Nephron progenitor cell (in vitro differentiated cells): ENCODE measurements at regions not wholly inside any gene's neighbourhood (a gene's known extent, or its start where the extent isn't known, plus 50 kb on each side); places are given as distances from the start of the nearest gene placed in this dataset.

Experiments
- DNase-seq: peaks from one replicate; pipeline ENCODE4 v3.0.0; 2021
- H3K27ac Mint-ChIP-seq: 2 replicates; pipeline ENCODE4 v1.8.0; 2021; ENCODE audit warnings: mild to moderate bottlenecking, moderate library complexity, mixed read lengths
- H3K27me3 Mint-ChIP-seq: 2 replicates; pipeline ENCODE4 v1.8.0; 2021; ENCODE audit warnings: mild to moderate bottlenecking, low read depth, mixed read lengths; ENCODE audit not compliant: poor library complexity
- H3K36me3 Mint-ChIP-seq: 2 replicates; pipeline ENCODE4 v1.8.0; 2021; ENCODE audit warnings: low read depth, mixed read lengths
- H3K4me1 Mint-ChIP-seq: 2 replicates; pipeline ENCODE4 v1.8.0; 2021; ENCODE audit warnings: mixed read lengths
- H3K4me3 Mint-ChIP-seq: 2 replicates; pipeline ENCODE4 v1.8.0; 2021; ENCODE audit warnings: mild to moderate bottlenecking, moderate library complexity, mixed read lengths
- H3K9me3 Mint-ChIP-seq: 2 replicates; pipeline ENCODE4 v1.8.0; 2021; ENCODE audit warnings: mild to moderate bottlenecking, moderate library complexity, mixed read lengths
- TF ChIP-seq, protein P1 (sequence below): fragments of 200-600 bp; sonication (generic); IDR thresholded peaks from 2 replicates; pipeline ENCODE4 v1.5.0; 2021; ENCODE audit warnings: antibody characterized with exemption

- TF ChIP-seq, protein P1, sequence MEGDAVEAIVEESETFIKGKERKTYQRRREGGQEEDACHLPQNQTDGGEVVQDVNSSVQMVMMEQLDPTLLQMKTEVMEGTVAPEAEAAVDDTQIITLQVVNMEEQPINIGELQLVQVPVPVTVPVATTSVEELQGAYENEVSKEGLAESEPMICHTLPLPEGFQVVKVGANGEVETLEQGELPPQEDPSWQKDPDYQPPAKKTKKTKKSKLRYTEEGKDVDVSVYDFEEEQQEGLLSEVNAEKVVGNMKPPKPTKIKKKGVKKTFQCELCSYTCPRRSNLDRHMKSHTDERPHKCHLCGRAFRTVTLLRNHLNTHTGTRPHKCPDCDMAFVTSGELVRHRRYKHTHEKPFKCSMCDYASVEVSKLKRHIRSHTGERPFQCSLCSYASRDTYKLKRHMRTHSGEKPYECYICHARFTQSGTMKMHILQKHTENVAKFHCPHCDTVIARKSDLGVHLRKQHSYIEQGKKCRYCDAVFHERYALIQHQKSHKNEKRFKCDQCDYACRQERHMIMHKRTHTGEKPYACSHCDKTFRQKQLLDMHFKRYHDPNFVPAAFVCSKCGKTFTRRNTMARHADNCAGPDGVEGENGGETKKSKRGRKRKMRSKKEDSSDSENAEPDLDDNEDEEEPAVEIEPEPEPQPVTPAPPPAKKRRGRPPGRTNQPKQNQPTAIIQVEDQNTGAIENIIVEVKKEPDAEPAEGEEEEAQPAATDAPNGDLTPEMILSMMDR: no peak
- no peaks in the 10 kb centered on the region for H3K27me3 Mint-ChIP-seq
- H3K36me3 Mint-ChIP-seq: no peaks in the 10 kb centered on the region
These were observed 921.9 kb downstream of the CCDC85A start for GRCh38 chr2:57105694-57106093.

GRCh38 chr2:57107353-57107752 is 923.6 kb downstream of the CCDC85A start:
- no peak overlapping the region for H3K4me3 Mint-ChIP-seq
- peaks cover 38% of the 10 kb centered on the region for H3K9me3 Mint-ChIP-seq
- H3K4me1 Mint-ChIP-seq: peaks cover 12% of the 10 kb centered on the region
- no peak for DNase-seq
- H3K27me3 Mint-ChIP-seq: no peaks in the 10 kb centered on the region
- no peak overlapping the region for H3K27ac Mint-ChIP-seq
- H3K36me3 Mint-ChIP-seq: no peaks in the 10 kb centered on the region
- TF ChIP-seq, protein P1: no peak

More at GRCh38 chr2:57105694-57106093, 921.9 kb downstream of the CCDC85A start:
- Mint-ChIP-seq H3K4me1 (peaks cover 12% of the 10 kb centered on the region), H3K27ac (no peak overlapping the region), H3K4me3 (no peak overlapping the region), H3K9me3 (peaks cover 33% of the 10 kb centered on the region)
- DNase-seq: no peak

DNA sequence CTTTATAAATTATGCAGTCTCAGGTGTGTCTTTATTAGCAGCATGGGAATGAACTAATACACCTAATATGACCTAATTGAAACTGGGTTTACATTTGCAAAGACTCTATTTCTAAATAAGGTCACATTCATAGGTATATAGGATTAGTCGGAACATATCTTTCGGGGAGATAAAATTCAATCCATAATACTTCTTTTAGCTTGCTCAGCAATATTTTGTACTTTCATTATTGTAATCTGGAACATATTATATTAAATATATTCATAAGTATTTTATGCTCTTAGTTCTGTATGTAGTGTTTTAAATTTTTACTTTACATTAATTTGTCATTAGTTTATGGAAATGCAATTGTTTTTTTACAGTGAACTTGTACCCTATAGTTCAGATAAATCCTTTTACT is 927.7 kb downstream of the CCDC85A start:
- no peak overlapping the region for H3K27ac Mint-ChIP-seq

DNA sequence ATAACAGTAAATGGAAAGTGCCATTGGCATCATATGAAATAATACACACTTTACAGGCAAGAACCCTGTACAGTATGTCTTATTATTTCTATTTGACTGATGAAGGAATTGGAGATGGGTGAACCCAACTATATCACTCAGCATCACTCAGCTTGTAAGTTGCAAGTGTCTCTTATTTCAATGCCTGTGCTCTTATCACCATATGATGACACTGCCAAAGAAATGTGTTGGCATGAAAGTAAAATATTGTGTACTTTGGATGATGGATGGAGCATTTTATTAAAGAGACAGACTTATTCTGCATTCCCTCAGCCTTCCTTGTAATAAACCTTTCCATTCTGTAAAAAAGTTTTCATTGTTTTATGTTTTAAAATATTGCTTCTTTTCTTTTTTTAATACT is 927.5 kb upstream of the VRK2 start:
- Mint-ChIP-seq H3K36me3 (no peaks in the 10 kb centered on the region), H3K9me3 (no peaks in the 10 kb centered on the region), H3K4me1 (no peaks in the 10 kb centered on the region), H3K27me3 (no peaks in the 10 kb centered on the region), H3K4me3 (no peak overlapping the region), H3K27ac (no peak overlapping the region)
- TF ChIP-seq, protein P1: no peak
- DNase-seq: no peak

More for the DNA sequence above, 927.7 kb downstream of the CCDC85A start:
- H3K4me3 Mint-ChIP-seq: no peak overlapping the region
- H3K4me1 Mint-ChIP-seq: no peaks in the 10 kb centered on the region
- TF ChIP-seq, protein P1: no peak
- no peaks in the 10 kb centered on the region for H3K36me3 Mint-ChIP-seq
- DNase-seq: no peak
- peaks cover 26% of the 10 kb centered on the region for H3K9me3 Mint-ChIP-seq
- H3K27me3 Mint-ChIP-seq: no peaks in the 10 kb centered on the region

DNA sequence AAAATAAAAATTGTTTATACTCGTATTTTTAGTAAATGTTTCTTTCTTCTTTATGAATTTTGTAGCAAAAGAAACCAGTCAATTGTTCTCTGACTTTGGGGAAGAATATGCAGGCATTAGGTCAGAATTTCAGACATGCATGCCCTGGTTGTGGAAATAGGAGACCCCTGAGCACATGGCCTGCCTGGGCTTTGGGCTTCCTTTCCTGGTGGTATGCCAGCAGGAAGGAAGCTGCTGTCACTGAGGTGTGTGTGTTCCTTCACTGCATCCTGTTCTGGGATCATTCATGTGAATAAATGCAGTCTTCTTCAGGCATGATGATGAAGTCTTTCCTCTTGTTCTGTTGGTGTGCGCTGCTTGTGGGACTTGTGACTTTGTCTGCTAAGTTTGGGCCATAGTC is 920.2 kb upstream of the VRK2 start:
- H3K27ac Mint-ChIP-seq: no peak overlapping the region
- TF ChIP-seq, protein P1: no peak
- no peaks in the 10 kb centered on the region for H3K4me1 Mint-ChIP-seq
- peaks cover 4% of the 10 kb centered on the region for H3K27me3 Mint-ChIP-seq
- DNase-seq: no peak
- no peaks in the 10 kb centered on the region for H3K9me3 Mint-ChIP-seq
- no peak overlapping the region for H3K4me3 Mint-ChIP-seq
- H3K36me3 Mint-ChIP-seq: no peaks in the 10 kb centered on the region

GRCh38 chr2:57139179-57139578 is 907.4 kb upstream of the VRK2 start:
- no peaks in the 10 kb centered on the region for H3K27me3 Mint-ChIP-seq
- H3K9me3 Mint-ChIP-seq: no peaks in the 10 kb centered on the region
- no peaks in the 10 kb centered on the region for H3K36me3 Mint-ChIP-seq
- no peaks in the 10 kb centered on the region for H3K4me1 Mint-ChIP-seq
- H3K4me3 Mint-ChIP-seq: no peak overlapping the region
- H3K27ac Mint-ChIP-seq: no peak overlapping the region
- DNase-seq: no peak
- TF ChIP-seq, protein P1: no peak
